ENCODE measurements at regions not wholly inside any gene's neighbourhood (a gene's known extent, or its start where the extent isn't known, plus 50 kb on each side); places are given as distances from the start of the nearest gene placed in this dataset.

GRCh38 chr2:185187421-185187820 lies 551.2 kb upstream of the FSIP2 start:
- DNase-seq (no peak), ATAC-seq (ENCODE audit: low FRiP score in 2 of 2) (no peak)
- WGBS, 2 donors, result 81 to 95% methylated on average over 2 to 3 of the region's 3 CpGs

GRCh38 chr2:185188656-185189055 lies 549.9 kb upstream of the FSIP2 start:
- Histone ChIP-seq H3K27me3 (no peaks in the 10 kb centered on the region), H3K36me3 (no peaks in the 10 kb centered on the region), H3K9me3 (peaks cover 0 to 5% (median 1%) of the 10 kb centered on the region in 4 donors), H3K4me1 (no peaks in the 10 kb centered on the region), H3K27ac (no peak overlapping the region), H3K4me3 (no peak overlapping the region)
- TF ChIP-seq EP300 (IDR thresholded peaks at IDR 0.05), result no peak
- no peak for TF ChIP-seq POLR2A (IDR thresholded peaks at IDR 0.05)
- TF ChIP-seq POLR2AphosphoS5 (IDR thresholded peaks at IDR 0.05), result no peak
- TF ChIP-seq CTCF (IDR thresholded peaks at IDR 0.05), result no peak
- DNase-seq, result no peak
- ATAC-seq (ENCODE audit: low FRiP score in 2 of 2), result no peak

More at GRCh38 chr2:185187421-185187820, 551.2 kb upstream of the FSIP2 start:
- Histone ChIP-seq H3K4me3 (no peak overlapping the region), H3K9me3 (peaks cover 0 to 5% (median 1%) of the 10 kb centered on the region in 4 donors), H3K27me3 (no peaks in the 10 kb centered on the region), H3K36me3 (no peaks in the 10 kb centered on the region), H3K4me1 (no peaks in the 10 kb centered on the region), H3K27ac (no peak overlapping the region)
- TF ChIP-seq POLR2AphosphoS5 (IDR thresholded peaks at IDR 0.05) (no peak), POLR2A (IDR thresholded peaks at IDR 0.05) (no peak), CTCF (IDR thresholded peaks at IDR 0.05) (no peak), EP300 (IDR thresholded peaks at IDR 0.05) (no peak)

GRCh38 chr2:185201063-185201462 lies 537.5 kb upstream of the FSIP2 start:
- no peak for ATAC-seq (ENCODE audit: low FRiP score in 2 of 2)

GRCh38 chr2:185202381-185202780 lies 536.2 kb upstream of the FSIP2 start:
- TF ChIP-seq POLR2AphosphoS5 (IDR thresholded peaks at IDR 0.05) (no peak), POLR2A (IDR thresholded peaks at IDR 0.05) (no peak), EP300 (IDR thresholded peaks at IDR 0.05) (no peak), CTCF (IDR thresholded peaks at IDR 0.05) (no peak)
- 60 to 71% methylated on average over 2 of the region's 2 CpGs for WGBS, 2 donors
- DNase-seq (no peak), ATAC-seq (ENCODE audit: low FRiP score in 2 of 2) (no peak)
- H3K27me3 ChIP-seq, result no peaks in the 10 kb centered on the region
- no peak overlapping the region for H3K27ac ChIP-seq
- no peaks in the 10 kb centered on the region for H3K9me3 ChIP-seq
- H3K4me3 ChIP-seq, result no peak overlapping the region
- H3K36me3 ChIP-seq, result no peaks in the 10 kb centered on the region
- H3K4me1 ChIP-seq, result no peaks in the 10 kb centered on the region

More at GRCh38 chr2:185201063-185201462, 537.5 kb upstream of the FSIP2 start:
- 43 to 73% methylated on average over 1 of the region's 1 CpG for WGBS, 2 donors
- no peaks in the 10 kb centered on the region for H3K4me1 ChIP-seq
- no peak for TF ChIP-seq CTCF (IDR thresholded peaks at IDR 0.05)
- TF ChIP-seq POLR2AphosphoS5 (IDR thresholded peaks at IDR 0.05), result no peak
- TF ChIP-seq POLR2A (IDR thresholded peaks at IDR 0.05), result no peak
- H3K4me3 ChIP-seq, result no peak overlapping the region
- H3K9me3 ChIP-seq, result no peaks in the 10 kb centered on the region
- no peaks in the 10 kb centered on the region for H3K36me3 ChIP-seq
- no peak for DNase-seq
- no peak overlapping the region for H3K27ac ChIP-seq
- H3K27me3 ChIP-seq, result no peaks in the 10 kb centered on the region

- no peak for DNase-seq
- Histone ChIP-seq H3K27ac (no peak overlapping the region), H3K4me1 (no peaks in the 10 kb centered on the region), H3K9me3 (no peaks in the 10 kb centered on the region), H3K4me3 (no peak overlapping the region), H3K36me3 (no peaks in the 10 kb centered on the region), H3K27me3 (no peaks in the 10 kb centered on the region)
- no peak for ATAC-seq (ENCODE audit: low FRiP score in 2 of 2)
- no peak for TF ChIP-seq POLR2A (IDR thresholded peaks at IDR 0.05)
- TF ChIP-seq POLR2AphosphoS5 (IDR thresholded peaks at IDR 0.05), result no peak
- TF ChIP-seq CTCF (IDR thresholded peaks at IDR 0.05), result no peak
- TF ChIP-seq EP300 (IDR thresholded peaks at IDR 0.05), result no peak
- 58 to 63% methylated on average over 3 of the region's 3 CpGs for whole genome bisulfite sequencing, 2 donors
Observed at GRCh38 chr2:185202945-185203528, 535.6 kb upstream of the FSIP2 start.

Data from upper lobe of left lung (tissue), 6 donors.